ENCODE measurements at regions not wholly inside any gene's neighbourhood (a gene's known extent, or its start where the extent isn't known, plus 50 kb on each side); places are given as distances from the start of the nearest gene placed in this dataset.

DNA sequence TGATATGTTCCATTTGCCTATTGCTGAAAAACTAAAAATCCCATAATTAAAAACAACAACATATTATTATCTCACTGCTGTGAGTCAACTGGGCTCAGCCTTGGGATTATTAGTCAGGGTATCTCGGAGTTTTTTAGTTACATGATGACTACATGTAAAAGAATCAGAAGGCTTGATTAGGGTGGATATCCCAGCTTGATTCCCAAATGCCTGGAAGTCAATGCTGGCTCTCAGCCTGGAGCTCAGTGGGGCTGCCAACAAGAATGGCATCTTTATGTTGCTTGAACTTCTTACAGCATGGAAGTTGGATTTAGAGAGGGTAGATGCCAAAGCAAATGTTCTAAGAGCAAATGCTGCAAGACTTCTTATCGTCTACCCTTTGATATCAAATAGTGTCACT is 278.5 kb downstream of the PLOD2 start:
- Histone ChIP-seq H3K36me3 (ENCODE audit: control insufficient read depth in 4 of 4, insufficient read depth in 3 of 4, low read depth in 1 of 4, low read length in 3 of 4) (no peaks in the 10 kb centered on the region), H3K9me3 (ENCODE audit: control insufficient read depth in 4 of 4, low read length in 3 of 4) (peaks cover 0 to 3% (median 0%) of the 10 kb centered on the region in 4 donors), H3K27ac (ENCODE audit: low read depth in 1 of 2, low read length in 2 of 2) (no peak overlapping the region), H3K9ac (ENCODE audit: low read depth in 1 of 2, low read length in 2 of 2) (no peak overlapping the region), H3K27me3 (ENCODE audit: control insufficient read depth in 4 of 4, insufficient read depth in 4 of 4, low read length in 3 of 4) (no peaks in the 10 kb centered on the region), H3K4me1 (ENCODE audit: control insufficient read depth in 4 of 4, insufficient read depth in 4 of 4, low read length in 3 of 4) (no peaks in the 10 kb centered on the region), H3K4me3 (ENCODE audit: low read depth in 1 of 3, low read length in 3 of 3) (no peak overlapping the region)
- TF ChIP-seq, protein P1, sequence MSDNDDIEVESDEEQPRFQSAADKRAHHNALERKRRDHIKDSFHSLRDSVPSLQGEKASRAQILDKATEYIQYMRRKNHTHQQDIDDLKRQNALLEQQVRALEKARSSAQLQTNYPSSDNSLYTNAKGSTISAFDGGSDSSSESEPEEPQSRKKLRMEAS (IDR thresholded peaks at IDR 0.05), result no peak
- no peak for TF ChIP-seq RAD21 (IDR thresholded peaks at IDR 0.05)
- no peak for TF ChIP-seq TAF1 (conservative IDR thresholded peaks at IDR 0.05)
- no peak for TF ChIP-seq HNF4G (IDR thresholded peaks at IDR 0.05)
- TF ChIP-seq, protein P2, sequence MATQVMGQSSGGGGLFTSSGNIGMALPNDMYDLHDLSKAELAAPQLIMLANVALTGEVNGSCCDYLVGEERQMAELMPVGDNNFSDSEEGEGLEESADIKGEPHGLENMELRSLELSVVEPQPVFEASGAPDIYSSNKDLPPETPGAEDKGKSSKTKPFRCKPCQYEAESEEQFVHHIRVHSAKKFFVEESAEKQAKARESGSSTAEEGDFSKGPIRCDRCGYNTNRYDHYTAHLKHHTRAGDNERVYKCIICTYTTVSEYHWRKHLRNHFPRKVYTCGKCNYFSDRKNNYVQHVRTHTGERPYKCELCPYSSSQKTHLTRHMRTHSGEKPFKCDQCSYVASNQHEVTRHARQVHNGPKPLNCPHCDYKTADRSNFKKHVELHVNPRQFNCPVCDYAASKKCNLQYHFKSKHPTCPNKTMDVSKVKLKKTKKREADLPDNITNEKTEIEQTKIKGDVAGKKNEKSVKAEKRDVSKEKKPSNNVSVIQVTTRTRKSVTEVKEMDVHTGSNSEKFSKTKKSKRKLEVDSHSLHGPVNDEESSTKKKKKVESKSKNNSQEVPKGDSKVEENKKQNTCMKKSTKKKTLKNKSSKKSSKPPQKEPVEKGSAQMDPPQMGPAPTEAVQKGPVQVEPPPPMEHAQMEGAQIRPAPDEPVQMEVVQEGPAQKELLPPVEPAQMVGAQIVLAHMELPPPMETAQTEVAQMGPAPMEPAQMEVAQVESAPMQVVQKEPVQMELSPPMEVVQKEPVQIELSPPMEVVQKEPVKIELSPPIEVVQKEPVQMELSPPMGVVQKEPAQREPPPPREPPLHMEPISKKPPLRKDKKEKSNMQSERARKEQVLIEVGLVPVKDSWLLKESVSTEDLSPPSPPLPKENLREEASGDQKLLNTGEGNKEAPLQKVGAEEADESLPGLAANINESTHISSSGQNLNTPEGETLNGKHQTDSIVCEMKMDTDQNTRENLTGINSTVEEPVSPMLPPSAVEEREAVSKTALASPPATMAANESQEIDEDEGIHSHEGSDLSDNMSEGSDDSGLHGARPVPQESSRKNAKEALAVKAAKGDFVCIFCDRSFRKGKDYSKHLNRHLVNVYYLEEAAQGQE (IDR thresholded peaks at IDR 0.05), result no peak
- TF ChIP-seq, protein P3, sequence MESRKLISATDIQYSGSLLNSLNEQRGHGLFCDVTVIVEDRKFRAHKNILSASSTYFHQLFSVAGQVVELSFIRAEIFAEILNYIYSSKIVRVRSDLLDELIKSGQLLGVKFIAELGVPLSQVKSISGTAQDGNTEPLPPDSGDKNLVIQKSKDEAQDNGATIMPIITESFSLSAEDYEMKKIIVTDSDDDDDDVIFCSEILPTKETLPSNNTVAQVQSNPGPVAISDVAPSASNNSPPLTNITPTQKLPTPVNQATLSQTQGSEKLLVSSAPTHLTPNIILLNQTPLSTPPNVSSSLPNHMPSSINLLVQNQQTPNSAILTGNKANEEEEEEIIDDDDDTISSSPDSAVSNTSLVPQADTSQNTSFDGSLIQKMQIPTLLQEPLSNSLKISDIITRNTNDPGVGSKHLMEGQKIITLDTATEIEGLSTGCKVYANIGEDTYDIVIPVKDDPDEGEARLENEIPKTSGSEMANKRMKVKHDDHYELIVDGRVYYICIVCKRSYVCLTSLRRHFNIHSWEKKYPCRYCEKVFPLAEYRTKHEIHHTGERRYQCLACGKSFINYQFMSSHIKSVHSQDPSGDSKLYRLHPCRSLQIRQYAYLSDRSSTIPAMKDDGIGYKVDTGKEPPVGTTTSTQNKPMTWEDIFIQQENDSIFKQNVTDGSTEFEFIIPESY (IDR thresholded peaks at IDR 0.05), result no peak
- no peak for TF ChIP-seq JUND (IDR thresholded peaks at IDR 0.05)
- TF ChIP-seq NR2F2 (IDR thresholded peaks at IDR 0.05), result no peak
- no peak for TF ChIP-seq HNF4A (conservative IDR thresholded peaks at IDR 0.05)
- TF ChIP-seq FOXA1 (IDR thresholded peaks at IDR 0.05), result no peak
- TF ChIP-seq FOXA2 (IDR thresholded peaks at IDR 0.05), result no peak
- DNase-seq (ENCODE audit: low spot score), result no peak
- 63% methylated on average over 2 of the region's 2 CpGs for WGBS

DNA sequence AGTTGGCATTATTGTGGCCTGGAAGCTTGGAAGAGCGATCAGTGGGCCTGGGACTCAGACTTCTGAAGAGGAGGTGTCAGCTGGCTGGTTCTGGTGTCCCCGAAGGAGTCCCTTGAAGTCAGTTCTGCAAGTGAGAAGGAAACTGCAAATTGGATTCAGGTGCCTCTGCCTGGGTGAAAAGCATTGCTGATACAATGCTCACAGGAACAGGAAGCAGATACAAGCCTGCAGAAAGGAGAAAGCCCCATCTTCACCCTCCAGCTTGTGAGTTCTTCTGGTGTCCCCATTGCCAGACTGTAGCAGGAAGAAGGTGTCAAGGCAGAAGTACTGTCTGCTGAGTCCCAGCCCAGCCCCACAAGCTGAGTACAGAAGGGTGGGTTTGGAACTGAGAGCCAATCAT is 271.3 kb downstream of the PLOD2 start:
- Histone ChIP-seq H3K27me3 (ENCODE audit: control insufficient read depth in 4 of 4, insufficient read depth in 4 of 4, low read length in 3 of 4) (no peaks in the 10 kb centered on the region), H3K9ac (ENCODE audit: low read depth in 1 of 2, low read length in 2 of 2) (no peak overlapping the region), H3K4me1 (ENCODE audit: control insufficient read depth in 4 of 4, insufficient read depth in 4 of 4, low read length in 3 of 4) (no peaks in the 10 kb centered on the region), H3K4me3 (ENCODE audit: low read depth in 1 of 3, low read length in 3 of 3) (no peak overlapping the region), H3K36me3 (ENCODE audit: control insufficient read depth in 4 of 4, insufficient read depth in 3 of 4, low read depth in 1 of 4, low read length in 3 of 4) (no peaks in the 10 kb centered on the region), H3K27ac (ENCODE audit: low read depth in 1 of 2, low read length in 2 of 2) (no peak overlapping the region), H3K9me3 (ENCODE audit: control insufficient read depth in 4 of 4, low read length in 3 of 4) (no peaks in the 10 kb centered on the region)
- TF ChIP-seq, protein P4, sequence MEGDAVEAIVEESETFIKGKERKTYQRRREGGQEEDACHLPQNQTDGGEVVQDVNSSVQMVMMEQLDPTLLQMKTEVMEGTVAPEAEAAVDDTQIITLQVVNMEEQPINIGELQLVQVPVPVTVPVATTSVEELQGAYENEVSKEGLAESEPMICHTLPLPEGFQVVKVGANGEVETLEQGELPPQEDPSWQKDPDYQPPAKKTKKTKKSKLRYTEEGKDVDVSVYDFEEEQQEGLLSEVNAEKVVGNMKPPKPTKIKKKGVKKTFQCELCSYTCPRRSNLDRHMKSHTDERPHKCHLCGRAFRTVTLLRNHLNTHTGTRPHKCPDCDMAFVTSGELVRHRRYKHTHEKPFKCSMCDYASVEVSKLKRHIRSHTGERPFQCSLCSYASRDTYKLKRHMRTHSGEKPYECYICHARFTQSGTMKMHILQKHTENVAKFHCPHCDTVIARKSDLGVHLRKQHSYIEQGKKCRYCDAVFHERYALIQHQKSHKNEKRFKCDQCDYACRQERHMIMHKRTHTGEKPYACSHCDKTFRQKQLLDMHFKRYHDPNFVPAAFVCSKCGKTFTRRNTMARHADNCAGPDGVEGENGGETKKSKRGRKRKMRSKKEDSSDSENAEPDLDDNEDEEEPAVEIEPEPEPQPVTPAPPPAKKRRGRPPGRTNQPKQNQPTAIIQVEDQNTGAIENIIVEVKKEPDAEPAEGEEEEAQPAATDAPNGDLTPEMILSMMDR (IDR thresholded peaks at IDR 0.05; ENCODE audit: low read depth, low read length, missing input control), result no peak
- no peak for TF ChIP-seq GABPA (IDR thresholded peaks at IDR 0.05 in 1 of 2, conservative IDR thresholded peaks at IDR 0.05 in 1 of 2)
- TF ChIP-seq, protein P3 (IDR thresholded peaks at IDR 0.05), result no peak
- no peak for TF ChIP-seq SP1 (IDR thresholded peaks at IDR 0.05)
- TF ChIP-seq EGR1 (IDR thresholded peaks at IDR 0.05; ENCODE audit: low read depth in 2 of 2), result no peak
- no peak for TF ChIP-seq HNF4A (conservative IDR thresholded peaks at IDR 0.05)
- no peak for TF ChIP-seq NR2F2 (IDR thresholded peaks at IDR 0.05)
- WGBS, result 67% methylated on average over 2 of the region's 2 CpGs
- no peak for DNase-seq (ENCODE audit: low spot score)
